GM18868 (cell line): ENCODE measurements at regions not wholly inside any gene's neighbourhood (a gene's known extent, or its start where the extent isn't known, plus 50 kb on each side); places are given as distances from the start of the nearest gene placed in this dataset.

Experiments used
- ATAC-seq: cut with Tn5 transposase; IDR thresholded peaks from one replicate; pipeline ENCODE4 v1.9.1; 2021; ENCODE audit warnings: mild to moderate bottlenecking, moderate library complexity; ENCODE audit not compliant: unreplicated experiment

DNA sequence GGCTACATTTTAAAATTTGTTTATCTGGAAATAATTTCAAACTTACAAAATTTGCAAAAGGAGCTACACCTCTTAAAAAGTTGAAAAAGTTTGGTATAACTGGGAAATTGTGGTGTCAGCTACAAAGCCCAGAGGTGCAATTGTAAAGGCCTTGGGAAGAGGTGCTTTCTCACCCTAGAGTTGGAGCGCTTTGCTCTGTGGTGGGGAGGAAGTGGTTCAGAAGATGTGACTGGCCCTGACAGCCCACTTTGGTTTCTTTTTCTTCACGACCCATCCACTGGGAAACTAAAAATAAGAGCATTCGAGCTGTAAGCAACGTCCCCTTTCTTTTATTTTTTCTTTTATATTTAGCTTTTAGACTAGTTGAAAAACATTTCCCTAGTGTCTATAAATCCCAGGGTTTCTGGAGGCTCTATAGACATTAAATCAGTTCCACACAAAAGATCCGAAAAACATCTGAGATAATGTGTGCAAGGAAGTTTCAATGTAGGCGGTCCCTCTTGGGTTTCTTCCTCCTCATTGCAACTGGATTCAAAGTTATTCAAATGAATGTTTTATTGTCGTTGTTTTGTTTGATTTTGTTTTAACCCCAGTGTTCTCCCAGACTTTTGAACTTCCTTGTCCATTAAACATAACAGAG is 397.8 kb downstream of the KIF16B start:
- ATAC-seq: no peak

DNA sequence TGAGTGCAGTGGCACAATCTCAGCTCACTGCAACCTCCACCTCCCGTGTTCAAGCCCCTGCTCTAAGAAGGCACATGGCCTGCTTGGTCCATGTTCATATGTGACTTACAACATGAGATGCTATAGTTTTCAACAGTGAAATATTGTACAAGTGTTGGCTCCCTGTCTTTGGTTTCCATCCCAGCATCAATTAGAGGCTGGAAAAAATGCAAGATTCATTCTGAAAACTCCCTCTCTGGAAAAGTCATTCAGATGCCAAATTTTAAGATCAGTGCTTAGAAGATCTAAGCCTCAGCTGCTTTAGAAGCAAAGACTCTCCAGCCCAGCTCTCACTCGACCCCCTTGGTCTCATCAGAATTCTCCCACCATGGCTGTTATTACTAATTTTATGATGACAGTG is 398.9 kb downstream of the KIF16B start:
- ATAC-seq: no peak

- no peak for ATAC-seq
Observed at GRCh38 chr20:16173044-16173443, 400.2 kb downstream of the KIF16B start.

GRCh38 chr20:16171180-16171579 is 402.1 kb downstream of the KIF16B start:
- ATAC-seq: no peak

DNA sequence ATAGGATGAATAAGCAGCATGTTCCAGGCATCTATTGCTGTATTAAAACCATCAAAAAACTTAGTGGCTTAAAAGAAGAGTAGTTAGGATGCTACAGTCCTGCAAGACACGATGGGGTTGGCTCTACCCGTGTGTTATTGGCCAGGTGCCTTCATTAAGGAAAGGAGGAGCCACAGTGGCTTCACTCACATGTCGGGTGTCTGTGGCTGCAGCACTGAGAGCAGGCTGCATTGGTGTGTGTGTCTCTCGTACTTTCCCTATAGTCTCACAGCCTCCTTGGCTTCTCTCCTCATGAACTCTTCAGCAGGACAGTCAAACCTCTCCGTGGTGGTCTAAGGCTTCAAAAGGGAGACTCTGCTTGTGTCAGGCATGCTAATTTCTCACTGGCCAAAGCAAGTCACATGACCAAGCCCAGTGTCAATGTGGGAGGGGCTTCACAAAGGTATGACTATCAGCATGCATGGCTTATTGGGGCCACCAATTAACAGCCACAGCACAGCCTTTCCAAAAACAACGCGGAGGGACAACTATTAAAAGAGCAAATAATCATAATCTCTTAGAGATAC is 402.8 kb downstream of the KIF16B start:
- no peak for ATAC-seq

GRCh38 chr20:16167423-16168130 is 405.7 kb downstream of the KIF16B start:
- ATAC-seq: no peak

DNA sequence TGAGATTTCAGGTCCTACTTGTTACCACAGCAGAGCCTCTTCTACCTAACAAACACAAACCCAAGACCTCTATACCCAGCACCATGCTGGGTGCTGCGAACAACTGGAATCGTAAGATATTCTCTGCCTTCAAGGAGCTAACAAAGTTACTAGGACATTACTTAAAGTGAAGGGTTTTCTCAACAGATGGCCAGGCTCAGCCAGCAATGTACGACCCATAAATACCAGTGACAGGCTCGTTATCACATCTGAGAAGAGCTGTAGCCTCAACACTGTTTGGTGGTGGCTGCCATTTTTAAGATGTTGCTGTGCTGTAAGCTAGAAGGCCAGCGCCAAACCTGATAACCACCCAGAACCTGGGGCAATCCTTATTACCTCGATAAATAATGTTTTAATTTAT is 406.5 kb downstream of the KIF16B start:
- no peak for ATAC-seq

- ATAC-seq: peak; percentile 39
Observed at GRCh38 chr20:16158976-16159286, 414.3 kb downstream of the KIF16B start.

GRCh38 chr20:16158090-16158975 is 414.9 kb downstream of the KIF16B start:
- peak; percentile 78 for ATAC-seq

DNA sequence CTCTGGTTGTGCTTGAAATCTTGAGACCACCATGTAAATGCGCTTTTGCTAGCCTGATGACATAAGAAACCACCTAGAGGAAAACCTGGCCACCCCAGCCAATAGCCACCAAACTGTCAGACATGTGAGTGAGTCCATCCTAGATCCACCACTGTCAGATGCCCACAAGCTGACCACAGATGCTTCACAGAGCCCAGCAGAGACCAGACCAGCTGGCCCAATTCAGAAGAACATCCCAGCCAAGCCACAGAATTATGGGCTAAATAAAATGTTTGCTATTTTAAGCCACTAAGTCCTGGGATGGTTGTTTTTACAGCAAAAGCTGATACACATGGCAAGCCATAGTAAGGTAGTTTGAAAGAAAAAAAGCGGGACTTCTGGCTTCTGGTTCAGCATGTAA is 425.3 kb downstream of the KIF16B start:
- ATAC-seq: no peak

GRCh38 chr20:16147216-16147615 is 426.0 kb downstream of the KIF16B start:
- no peak for ATAC-seq

DNA sequence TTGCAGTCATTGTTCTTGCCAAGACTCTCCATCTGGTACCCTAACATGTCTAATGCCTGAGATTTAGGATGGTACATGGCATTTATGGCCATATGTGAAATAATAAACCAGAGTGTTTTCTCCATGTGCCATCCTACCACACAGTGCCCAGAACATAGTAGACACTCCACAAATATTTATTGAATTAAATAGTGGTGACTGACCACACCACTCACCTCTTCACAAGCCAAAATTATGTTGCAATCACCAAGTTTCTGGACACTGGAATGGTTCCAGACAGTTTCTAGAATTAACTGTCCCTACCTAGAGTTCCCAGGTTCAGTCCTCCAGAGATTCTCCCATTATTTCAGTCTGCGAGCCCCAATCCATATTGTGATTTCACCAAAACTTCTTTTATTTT is 427.3 kb downstream of the KIF16B start:
- no peak for ATAC-seq

DNA sequence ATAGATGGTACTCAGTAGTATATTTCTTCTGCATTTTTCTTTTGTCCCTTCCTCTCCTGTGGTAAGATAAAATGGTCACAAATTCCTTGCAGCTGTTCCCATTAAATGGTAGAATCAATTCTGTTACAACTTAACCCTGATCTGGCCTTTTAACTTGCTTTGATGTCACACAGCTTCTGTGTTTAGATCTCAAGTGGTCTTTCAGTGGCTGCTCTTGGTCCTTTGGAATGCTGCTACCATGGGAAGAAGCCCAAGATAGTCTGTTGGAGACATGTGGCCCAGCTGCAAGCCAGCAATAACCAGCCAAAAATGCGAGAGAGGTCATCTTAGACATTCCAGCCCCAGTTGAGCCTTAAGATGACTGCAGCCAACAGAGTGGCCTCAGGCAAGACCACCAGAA is 429.7 kb downstream of the KIF16B start:
- ATAC-seq: no peak

DNA sequence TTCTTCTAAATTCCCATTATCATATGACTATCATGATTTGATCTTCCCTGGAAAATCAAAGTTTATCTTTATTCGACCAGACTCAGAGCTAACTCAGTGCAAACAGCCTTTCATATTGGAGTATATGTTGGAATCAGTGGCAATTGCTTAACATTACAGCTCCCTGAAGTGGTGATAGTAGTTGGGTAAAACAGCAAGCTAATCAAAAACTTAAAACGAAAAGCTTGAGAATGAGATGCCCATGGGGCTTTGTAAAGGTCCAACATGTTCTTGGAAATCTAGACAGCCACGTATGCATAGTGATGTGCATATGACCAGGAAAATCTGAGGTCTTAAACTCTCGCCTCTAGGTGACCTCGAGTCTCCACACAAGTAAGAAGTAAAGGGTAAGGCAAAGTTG is 437.6 kb downstream of the KIF16B start:
- no peak for ATAC-seq

DNA sequence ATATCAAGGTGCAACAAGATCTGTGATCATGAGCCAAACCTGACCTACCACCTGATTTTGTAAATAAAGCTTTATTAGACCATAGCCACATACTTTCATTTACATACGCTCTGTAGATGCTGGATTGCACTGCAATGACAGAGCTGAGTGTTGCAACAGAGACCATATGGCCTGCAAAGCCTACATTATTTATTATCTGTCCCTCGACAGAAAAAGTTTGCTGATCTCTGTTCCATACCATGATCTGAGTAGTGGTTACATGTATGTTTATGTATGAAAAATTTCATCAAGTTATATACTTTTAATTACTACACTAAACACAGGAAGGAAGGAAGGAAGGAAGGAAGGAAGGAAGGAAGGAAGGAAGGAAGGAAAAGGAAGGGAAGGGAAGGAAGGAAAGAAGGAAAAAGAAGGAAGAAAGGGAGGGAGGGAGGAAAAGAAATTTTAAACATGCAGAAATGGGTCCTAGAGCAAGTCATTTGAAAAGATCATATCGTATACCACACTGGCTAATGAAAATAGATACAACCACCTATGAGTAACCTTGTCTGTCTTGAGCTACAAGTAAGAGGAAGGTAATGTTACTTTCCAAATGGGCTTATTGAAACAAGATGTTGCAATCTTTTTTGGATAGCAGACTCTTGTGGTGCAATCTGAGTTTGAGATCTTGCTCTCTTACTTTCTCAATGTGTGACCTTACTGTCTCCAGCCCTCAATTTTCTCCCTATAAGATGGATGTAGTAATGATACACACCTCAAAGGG is 441.0 kb downstream of the KIF16B start:
- ATAC-seq: no peak

DNA sequence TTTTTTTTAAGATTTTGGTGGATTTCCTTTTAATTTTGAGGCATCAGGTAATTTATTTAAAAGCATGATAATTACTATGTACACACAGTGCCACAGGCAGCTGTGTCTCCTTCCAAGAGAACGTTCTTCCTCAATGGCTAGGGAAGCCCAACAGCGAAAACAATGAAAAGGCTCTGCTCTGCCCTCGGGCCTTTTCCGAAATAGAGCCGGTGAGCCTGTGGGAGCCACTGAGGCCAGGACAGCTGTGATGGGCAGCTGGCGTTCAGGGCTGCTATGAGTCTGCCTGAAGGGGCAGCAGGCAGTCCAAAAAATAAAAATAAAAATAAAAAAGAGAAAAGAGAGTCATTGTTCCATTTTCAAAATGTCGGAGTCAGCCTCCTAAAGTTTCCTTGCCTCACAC is 443.8 kb downstream of the KIF16B start:
- ATAC-seq: no peak

GRCh38 chr20:16128538-16129106 is 444.6 kb downstream of the KIF16B start:
- ATAC-seq: no peak

DNA sequence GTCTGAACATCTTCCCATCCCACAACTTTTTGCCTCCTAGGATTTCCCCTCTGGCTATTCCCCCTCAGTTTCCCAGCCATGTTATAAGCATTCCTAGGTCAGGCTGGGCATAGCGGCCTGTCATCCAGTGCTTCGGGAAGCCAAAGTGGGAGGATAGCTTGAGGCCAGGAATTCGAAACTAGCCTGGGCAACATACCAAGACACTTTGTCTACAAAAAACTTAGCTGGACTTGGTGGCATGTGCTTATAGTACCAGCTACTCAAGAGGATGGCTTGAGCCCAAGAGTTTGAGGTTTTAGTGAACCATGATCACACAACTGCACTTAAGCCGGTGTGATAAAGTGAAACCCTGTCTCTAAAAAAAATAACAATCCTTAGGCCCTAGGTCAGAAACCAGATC is 447.4 kb downstream of the KIF16B start:
- no peak for ATAC-seq

DNA sequence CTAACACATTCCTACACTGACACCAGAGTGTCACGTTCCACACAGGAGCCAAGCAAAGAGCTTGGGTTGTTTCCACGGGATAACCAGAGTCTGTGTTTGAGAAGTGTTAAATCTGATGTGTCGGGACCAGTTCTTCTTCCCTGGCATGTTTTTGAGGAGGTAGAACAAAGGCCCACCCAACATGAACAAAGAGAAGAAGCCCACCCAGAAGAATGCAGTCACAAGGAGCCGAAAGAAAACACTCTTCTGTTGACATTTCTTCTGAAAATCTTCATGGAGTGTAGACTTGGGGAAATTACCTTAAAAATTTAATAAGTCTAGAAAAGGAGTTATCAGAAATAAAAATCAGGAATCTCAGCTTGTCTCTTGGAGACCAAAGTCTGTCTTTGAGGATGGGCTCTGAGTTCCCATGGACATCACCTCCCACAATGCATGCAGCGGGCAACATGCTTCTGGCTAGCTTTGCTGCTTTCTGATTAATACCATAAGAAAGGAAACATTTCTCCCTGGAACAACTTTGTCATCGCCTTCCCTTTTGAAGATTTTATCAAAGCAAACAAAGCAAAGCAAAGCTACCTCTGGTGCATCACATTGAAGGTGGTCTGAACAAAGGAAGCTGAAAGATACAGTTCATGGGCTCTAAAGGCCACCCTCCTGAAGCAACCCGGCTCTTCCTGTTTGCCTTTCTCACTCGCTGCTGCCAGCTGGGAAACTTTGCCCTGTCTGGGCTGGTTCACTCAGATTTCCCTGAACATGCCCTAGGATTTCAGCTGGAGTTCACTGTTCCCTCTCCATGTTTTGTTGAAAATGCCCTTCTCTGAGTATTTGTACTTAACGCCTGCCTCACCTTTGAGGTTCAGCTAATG is 448.1 kb downstream of the KIF16B start:
- ATAC-seq: no peak

DNA sequence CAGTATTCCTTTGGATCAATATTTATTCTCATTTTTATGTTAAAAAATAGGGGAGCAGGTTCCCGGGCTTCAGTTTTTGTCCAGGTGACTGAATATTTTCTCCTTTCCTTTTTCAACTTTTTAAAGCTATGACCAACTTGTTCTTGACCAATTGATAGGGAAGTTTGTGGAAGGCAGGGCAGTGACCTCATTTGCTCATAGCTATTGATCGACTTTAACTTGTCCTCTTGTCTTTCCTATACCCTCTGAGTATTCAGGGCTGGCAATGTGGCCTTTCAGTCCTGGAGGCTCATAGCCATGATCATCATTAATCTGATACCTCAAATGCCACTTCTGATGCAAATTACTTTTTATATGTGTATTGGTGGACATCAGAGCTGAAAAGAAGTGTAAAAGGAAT is 448.8 kb downstream of the KIF16B start:
- ATAC-seq: no peak
